ENCODE measurements at regions not wholly inside any gene's neighbourhood (a gene's known extent, or its start where the extent isn't known, plus 50 kb on each side); places are given as distances from the start of the nearest gene placed in this dataset.

DNA sequence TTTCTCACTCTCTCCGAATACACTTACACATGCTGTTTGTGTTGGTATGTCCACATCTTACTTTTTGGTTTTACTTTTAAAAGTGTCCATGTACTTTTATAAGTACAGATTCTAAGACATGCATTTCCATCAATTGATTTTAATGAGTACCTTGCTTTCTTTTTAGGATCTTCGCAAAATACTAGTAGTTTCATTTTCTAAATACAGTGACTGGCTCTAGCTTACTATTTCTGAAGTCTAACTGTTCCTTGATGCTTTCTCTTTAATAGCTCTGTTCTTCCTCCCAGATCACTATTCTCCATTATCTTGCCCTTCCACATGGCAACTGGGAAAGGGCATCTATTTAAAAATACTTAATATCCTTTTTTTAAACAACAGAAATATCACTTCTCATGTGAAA lies 164.1 kb downstream of the KITLG start:
- WGBS (ENCODE audit: low lambda C conversion rate) = 88% methylated on average over 2 of the region's 2 CpGs
- TF ChIP-seq KLF9 (CRISPR knock-in tag; IDR thresholded peaks at IDR 0.05; ENCODE audit: low read depth) (no peak), SRSF1 (optimal IDR thresholded peaks at IDR 0.05; ENCODE audit: low read depth, low read length) (no peak), RORA (CRISPR knock-in tag; IDR thresholded peaks at IDR 0.05) (no peak), ZNF792 (CRISPR knock-in tag; IDR thresholded peaks at IDR 0.05) (no peak), ZNF879 (CRISPR knock-in tag; IDR thresholded peaks at IDR 0.05) (no peak), ZNF33B (CRISPR knock-in tag; IDR thresholded peaks at IDR 0.05) (no peak), GATAD2A (CRISPR knock-in tag; IDR thresholded peaks at IDR 0.05) (no peak), ZNF629 (CRISPR knock-in tag; conservative IDR thresholded peaks at IDR 0.05) (no peak), TBX3 (IDR thresholded peaks at IDR 0.05; ENCODE audit: borderline replicate concordance) (no peak), EEA1 (CRISPR knock-in tag; IDR thresholded peaks at IDR 0.05; ENCODE audit: borderline replicate concordance) (no peak), SAFB2 (CRISPR knock-in tag; IDR thresholded peaks at IDR 0.05; ENCODE audit: borderline replicate concordance, low read depth) (no peak), NFIB (CRISPR knock-in tag; IDR thresholded peaks at IDR 0.05; ENCODE audit: borderline replicate concordance) (no peak), ZNF446 (CRISPR knock-in tag; IDR thresholded peaks at IDR 0.05) (no peak), ZMYM3 (CRISPR knock-in tag; IDR thresholded peaks at IDR 0.05) (no peak), ZKSCAN1 (IDR thresholded peaks at IDR 0.05; ENCODE audit: low read length) (no peak)
- TF ChIP-seq, protein P1, sequence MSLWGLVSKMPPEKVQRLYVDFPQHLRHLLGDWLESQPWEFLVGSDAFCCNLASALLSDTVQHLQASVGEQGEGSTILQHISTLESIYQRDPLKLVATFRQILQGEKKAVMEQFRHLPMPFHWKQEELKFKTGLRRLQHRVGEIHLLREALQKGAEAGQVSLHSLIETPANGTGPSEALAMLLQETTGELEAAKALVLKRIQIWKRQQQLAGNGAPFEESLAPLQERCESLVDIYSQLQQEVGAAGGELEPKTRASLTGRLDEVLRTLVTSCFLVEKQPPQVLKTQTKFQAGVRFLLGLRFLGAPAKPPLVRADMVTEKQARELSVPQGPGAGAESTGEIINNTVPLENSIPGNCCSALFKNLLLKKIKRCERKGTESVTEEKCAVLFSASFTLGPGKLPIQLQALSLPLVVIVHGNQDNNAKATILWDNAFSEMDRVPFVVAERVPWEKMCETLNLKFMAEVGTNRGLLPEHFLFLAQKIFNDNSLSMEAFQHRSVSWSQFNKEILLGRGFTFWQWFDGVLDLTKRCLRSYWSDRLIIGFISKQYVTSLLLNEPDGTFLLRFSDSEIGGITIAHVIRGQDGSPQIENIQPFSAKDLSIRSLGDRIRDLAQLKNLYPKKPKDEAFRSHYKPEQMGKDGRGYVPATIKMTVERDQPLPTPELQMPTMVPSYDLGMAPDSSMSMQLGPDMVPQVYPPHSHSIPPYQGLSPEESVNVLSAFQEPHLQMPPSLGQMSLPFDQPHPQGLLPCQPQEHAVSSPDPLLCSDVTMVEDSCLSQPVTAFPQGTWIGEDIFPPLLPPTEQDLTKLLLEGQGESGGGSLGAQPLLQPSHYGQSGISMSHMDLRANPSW (CRISPR knock-in tag; IDR thresholded peaks at IDR 0.05; ENCODE audit: borderline replicate concordance) = no peak
- TF ChIP-seq, protein P2, sequence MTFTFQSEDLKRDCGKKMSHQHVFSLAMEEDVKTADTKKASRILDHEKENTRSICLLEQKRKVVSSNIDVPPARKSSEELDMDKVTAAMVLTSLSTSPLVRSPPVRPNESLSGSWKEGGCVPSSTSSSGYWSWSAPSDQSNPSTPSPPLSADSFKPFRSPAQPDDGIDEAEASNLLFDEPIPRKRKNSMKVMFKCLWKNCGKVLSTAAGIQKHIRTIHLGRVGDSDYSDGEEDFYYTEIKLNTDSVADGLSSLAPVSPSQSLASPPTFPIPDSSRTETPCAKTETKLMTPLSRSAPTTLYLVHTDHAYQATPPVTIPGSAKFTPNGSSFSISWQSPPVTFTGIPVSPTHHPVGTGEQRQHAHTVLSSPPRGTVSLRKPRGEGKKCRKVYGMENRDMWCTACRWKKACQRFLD (CRISPR knock-in tag; IDR thresholded peaks at IDR 0.05; ENCODE audit: borderline replicate concordance) = no peak
- TF ChIP-seq, protein P3, sequence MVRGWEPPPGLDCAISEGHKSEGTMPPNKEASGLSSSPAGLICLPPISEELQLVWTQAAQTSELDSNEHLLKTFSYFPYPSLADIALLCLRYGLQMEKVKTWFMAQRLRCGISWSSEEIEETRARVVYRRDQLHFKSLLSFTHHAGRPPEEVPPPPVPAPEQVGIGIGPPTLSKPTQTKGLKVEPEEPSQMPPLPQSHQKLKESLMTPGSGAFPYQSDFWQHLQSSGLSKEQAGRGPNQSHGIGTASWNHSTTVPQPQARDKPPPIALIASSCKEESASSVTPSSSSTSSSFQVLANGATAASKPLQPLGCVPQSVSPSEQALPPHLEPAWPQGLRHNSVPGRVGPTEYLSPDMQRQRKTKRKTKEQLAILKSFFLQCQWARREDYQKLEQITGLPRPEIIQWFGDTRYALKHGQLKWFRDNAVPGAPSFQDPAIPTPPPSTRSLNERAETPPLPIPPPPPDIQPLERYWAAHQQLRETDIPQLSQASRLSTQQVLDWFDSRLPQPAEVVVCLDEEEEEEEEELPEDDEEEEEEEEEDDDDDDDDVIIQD (CRISPR knock-in tag; IDR thresholded peaks at IDR 0.05; ENCODE audit: low read depth) = no peak
- TF ChIP-seq, protein P4, sequence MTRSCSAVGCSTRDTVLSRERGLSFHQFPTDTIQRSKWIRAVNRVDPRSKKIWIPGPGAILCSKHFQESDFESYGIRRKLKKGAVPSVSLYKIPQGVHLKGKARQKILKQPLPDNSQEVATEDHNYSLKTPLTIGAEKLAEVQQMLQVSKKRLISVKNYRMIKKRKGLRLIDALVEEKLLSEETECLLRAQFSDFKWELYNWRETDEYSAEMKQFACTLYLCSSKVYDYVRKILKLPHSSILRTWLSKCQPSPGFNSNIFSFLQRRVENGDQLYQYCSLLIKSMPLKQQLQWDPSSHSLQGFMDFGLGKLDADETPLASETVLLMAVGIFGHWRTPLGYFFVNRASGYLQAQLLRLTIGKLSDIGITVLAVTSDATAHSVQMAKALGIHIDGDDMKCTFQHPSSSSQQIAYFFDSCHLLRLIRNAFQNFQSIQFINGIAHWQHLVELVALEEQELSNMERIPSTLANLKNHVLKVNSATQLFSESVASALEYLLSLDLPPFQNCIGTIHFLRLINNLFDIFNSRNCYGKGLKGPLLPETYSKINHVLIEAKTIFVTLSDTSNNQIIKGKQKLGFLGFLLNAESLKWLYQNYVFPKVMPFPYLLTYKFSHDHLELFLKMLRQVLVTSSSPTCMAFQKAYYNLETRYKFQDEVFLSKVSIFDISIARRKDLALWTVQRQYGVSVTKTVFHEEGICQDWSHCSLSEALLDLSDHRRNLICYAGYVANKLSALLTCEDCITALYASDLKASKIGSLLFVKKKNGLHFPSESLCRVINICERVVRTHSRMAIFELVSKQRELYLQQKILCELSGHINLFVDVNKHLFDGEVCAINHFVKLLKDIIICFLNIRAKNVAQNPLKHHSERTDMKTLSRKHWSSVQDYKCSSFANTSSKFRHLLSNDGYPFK (CRISPR knock-in tag; IDR thresholded peaks at IDR 0.05; ENCODE audit: borderline replicate concordance) = no peak

More for the DNA sequence above, 164.1 kb downstream of the KITLG start:
- H3K9me3 ChIP-seq (ENCODE audit: low read length) = no peaks in the 10 kb centered on the region
- POLR2A ChIA-PET = no interaction called here
- no peaks in the 10 kb centered on the region for H3K4me1 ChIP-seq (ENCODE audit: insufficient read depth, low read length)
- H2AFZ ChIP-seq (ENCODE audit: low read length) = no peak overlapping the region
- no peaks in the 10 kb centered on the region for H4K20me1 ChIP-seq (ENCODE audit: insufficient read depth, low read length)
- no peaks in the 10 kb centered on the region for H3K79me2 ChIP-seq (ENCODE audit: insufficient read depth, low read length)
- no peak overlapping the region for H3K4me3 ChIP-seq (replicated peaks in 1 of 3; ENCODE audit: insufficient read depth in 1 of 3, low read depth in 2 of 3, low read length in 3 of 3)
- H3K9ac ChIP-seq (ENCODE audit: insufficient read depth, low read depth, low read length) = no peak overlapping the region
- H3K27me3 ChIP-seq (ENCODE audit: control insufficient read depth in 1 of 2, insufficient read depth in 2 of 2, low read length in 2 of 2) = no peaks in the 10 kb centered on the region
- H3K27ac ChIP-seq (ENCODE audit: extremely low read length, insufficient read depth, low read length) = no peak overlapping the region
- no peak overlapping the region for H3K4me2 ChIP-seq (ENCODE audit: low read depth, low read length)
- no peaks in the 10 kb centered on the region for H3K36me3 ChIP-seq (replicated peaks in 1 of 2; ENCODE audit: control insufficient read depth in 1 of 2, insufficient read depth in 2 of 2, low read length in 2 of 2)
- FAIRE-seq (no peak), DNase-seq (ENCODE audit: low spot score) (no peak), ATAC-seq (no peak)
- BruUV-seq (replicated peaks) = no TSS peak
- intact Hi-C loops (cut with micrococcal nuclease; ENCODE audit: unreplicated experiment) = no loop called here
- in situ Hi-C loops (cut with HindIII; ENCODE audit: extremely low pct_ligation_motif_present, low pct_unique_long_range_greater_than_20kb) = no loop called here
- CTCF ChIA-PET (ENCODE audit: low intra/inter-chr PET ratio, low total read pairs) = no interaction called here
